GM18870 (cell line): ENCODE measurements at regions not wholly inside any gene's neighbourhood (a gene's known extent, or its start where the extent isn't known, plus 50 kb on each side); places are given as distances from the start of the nearest gene placed in this dataset.
"Not testable (repeated sequence)": the region's sequence is repeated elsewhere in the genome, so short reads cannot be mapped to it uniquely, and the experiment has no call there.

Experiments used
- ATAC-seq: cut with Tn5 transposase; IDR thresholded peaks from one replicate; pipeline ENCODE4 v1.9.1; 2021; ENCODE audit warnings: moderate library complexity; ENCODE audit not compliant: unreplicated experiment

- ATAC-seq, result no peak
Measured at GRCh38 chr1:38201431-38201830, 154.8 kb upstream of the POU3F1 start.

DNA sequence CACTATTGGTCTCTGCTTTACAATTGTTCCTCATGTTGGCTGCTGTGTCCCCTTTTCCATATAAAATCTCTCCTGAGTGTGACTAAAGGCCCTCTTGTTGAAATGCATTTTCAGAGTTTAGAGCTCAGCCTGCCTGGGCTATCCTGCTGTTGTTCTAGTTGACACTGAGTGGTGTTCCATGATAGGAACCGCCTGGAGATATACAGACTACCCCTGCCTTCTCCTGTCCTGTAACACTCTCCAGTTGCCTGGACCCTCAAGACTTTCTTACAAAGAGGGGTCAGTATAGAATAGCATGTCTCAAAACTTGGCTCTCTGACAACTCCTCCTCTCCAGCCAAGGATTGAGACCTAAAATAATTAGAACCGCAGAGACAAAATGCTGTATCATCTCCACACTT is 152.0 kb upstream of the POU3F1 start:
- ATAC-seq, result no peak

GRCh38 chr1:38198099-38198498 is 151.5 kb upstream of the POU3F1 start:
- no peak for ATAC-seq

DNA sequence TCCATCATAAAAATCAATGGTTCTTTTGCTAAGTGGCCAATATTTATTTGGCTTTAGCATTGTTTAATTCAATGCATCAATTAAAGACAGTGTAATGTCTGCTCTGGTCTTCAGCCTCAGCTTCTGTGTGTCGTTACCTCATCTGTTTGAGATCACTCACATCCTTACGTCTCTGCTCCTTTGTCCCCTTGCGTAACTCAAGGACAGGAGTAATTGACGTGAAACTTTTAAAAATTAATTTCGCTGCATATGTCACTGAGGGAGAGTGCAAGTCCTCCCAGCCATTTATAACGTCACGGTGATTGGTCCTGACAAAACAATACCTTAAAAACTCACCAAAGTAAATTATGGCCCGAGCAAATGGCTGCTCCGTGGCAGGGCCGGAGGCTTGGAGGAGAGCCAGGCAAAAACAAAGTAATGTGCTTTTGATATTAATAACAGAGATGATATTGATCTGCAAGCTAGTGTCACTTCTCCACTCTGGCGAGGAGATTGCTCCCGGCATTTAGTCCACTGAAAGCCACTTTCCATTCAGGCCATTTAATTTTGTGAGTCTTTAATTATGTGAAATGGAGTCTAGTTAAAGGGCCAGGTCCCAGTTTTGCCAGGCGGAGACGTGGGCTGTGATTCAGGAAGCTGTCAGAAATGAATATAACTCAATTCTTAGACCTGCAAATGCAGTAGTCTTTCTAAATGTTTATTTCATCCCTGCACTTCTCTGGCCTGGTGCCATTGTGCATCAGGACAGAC is 150.9 kb upstream of the POU3F1 start:
- ATAC-seq, result no peak

DNA sequence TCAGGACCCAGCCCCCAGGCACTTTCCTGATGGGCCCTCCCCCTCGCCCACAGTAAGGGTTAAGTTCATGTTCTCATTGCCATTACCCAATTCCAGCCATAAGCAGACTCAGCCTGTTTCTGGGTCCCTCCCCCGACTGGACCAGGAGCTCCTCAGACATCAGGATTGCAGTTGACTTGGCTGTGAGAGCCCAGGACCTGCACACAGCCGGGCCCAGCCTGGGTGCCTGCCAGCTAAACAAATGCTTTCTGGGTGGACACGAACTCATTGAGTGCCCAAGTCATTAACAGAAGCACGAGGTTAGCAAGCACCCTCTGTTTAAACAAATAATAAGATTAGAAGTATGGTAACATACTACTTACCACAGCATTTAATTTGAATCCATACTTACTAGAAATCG is 147.9 kb upstream of the POU3F1 start:
- no peak for ATAC-seq

DNA sequence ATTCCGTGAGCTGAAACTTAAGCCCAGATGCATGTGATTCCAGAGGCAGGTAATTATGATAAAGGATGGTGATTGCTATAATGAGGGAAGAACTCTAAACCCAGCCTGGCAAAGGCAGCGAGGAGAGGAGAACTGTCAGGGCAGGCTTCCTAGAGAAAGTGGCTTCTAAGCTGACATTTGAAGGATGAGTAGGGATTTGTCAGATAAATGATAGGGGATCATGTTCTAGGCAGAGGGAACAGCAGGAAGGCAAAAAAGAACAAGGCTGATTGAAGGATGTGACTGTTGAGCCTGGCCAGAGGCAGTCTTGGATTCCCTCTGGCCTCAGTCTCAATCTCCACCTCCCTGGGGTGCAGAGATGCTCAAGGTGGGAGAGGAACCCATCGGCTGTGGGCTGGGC is 146.4 kb upstream of the POU3F1 start:
- ATAC-seq, result no peak

DNA sequence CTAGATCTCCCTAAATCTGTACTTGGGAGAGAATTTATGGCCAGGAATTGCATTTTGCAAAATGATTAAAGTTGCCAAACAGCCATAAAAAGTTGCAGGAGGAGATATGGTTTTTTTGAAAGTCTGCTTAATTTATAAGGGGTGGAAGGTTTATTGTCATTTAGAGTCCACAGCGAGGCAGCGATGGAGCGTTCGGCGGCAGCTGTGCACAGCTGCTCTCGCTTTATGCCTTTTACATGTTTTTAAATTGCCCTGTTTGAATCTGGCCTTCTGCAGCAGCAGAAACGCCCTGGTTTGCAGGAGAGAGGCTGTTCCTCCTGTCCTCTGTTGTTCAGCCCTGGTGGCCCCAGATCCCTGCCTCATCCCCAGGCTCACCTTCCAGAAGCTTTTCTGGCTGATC is 144.9 kb upstream of the POU3F1 start:
- ATAC-seq, result no peak

DNA sequence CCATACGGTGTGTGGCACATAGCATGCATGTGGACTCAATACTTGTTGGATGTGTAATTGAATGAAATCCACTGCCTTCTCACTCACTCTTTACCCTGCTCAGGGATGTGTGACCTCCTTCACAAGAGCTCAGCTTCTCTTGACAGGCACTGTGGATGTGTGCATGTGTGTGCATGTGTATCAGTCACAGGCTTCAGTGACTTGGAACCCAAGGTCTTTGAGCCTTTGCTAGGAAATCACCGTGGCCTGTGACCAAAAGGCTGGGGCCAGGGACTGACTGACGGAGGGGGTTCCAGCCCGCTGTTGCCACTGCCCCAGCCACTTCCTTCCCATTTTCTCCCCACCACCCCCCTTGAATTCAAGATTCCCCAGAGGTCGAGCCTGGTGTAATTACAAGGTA is 144.4 kb upstream of the POU3F1 start:
- no peak for ATAC-seq

DNA sequence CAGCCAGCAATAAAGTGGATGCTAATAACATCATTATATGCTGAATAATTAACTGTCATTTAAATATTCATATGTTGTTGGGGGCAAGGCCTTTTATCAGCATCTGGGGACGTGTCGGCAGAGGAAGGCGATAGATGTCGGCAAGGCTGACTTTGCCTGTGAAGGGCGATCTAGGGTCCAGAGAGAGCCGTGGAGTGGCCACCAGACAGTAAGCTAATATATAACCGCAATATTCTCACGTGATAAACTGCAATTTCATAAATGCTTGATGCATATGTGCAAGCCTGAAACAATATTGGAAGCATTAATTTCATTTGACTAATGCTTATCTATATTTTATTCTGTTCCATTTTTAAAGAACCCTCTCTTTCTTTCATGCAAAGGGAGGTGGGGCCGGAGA is 141.0 kb upstream of the POU3F1 start:
- no peak for ATAC-seq

DNA sequence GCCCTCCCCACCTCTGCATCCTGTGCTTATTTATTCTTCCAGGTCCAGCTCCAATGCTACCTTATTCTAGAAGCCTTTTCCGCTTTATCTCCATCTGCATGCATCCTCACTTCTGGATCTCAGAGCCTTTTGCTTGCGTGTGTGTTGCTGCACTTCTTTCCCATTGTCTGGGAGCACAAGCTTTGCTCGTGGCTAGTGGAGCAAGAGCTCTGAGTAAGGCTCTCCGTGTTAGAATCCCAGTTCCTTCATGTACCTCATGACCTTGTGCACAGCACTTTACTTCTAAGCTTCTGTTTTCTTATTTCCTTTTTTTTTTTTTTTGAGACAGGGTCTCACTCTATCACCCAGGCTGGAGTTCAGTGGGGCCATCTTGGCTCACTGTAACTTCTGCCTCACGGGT is 140.0 kb upstream of the POU3F1 start:
- no peak for ATAC-seq

GRCh38 chr1:38185913-38186312 is 139.3 kb upstream of the POU3F1 start:
- no peak for ATAC-seq

GRCh38 chr1:38183747-38184146 is 137.2 kb upstream of the POU3F1 start:
- no peak for ATAC-seq

GRCh38 chr1:38183096-38183495 is 136.5 kb upstream of the POU3F1 start:
- ATAC-seq, result no peak

DNA sequence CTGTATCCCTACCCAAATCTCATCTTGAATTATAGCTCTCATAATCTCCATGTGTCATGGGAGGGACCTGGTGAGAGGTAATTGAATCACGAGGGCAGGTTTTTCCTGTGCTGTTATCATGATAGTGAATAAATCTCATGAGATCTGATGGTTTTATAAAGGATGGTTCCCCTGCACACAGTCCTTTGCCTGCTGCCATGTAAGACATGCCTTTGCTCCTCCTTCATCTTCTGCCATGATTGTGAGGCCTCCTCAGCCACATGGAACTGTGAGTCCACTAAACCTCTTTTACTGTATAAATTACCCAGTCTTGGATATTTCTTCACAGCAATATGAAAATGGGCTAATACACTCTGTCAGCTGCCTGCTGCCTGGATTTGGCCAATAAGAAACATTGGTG is 133.8 kb upstream of the POU3F1 start:
- not testable (repeated sequence) for ATAC-seq

DNA sequence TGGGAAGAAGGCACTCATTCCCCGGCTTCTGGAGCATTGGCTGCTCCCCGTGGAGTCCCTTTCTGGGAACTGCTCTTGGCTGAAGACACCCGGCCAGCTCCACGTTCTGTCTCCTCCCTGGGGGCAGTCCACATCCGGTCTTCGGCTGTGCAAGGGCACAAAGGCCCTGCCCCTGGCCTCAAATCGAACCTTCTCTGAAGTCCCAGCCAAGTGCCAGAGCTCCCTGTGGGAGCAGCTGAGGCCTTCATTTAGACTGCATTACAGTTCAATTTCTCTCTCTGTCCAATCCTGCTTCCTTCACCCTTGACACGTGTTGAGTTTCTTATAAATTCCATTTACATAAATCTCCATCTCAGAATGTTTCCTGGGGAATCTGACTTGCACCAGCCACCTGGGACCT is 132.9 kb upstream of the POU3F1 start:
- no peak for ATAC-seq

DNA sequence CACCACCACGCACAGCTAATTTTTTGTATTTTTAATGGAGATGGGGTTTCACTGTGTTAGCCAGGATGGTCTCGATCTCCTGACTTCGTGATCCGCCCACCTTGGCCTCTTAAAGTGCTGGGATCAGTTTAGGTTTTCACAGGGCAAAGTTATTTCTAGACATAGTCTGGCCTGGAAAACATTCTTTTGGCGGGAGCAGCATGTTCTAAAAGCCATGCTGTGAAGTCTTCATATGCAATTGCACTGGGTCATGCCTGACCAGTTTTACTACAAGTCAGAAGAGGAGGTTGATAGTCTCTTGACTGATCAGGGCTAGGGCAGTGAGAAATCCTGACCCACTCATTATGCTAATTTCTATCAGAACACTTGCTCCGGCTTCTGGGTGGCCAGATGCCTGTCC is 131.6 kb upstream of the POU3F1 start:
- ATAC-seq, result no peak

GRCh38 chr1:38175121-38175520 is 128.5 kb upstream of the POU3F1 start:
- no peak for ATAC-seq

- ATAC-seq, result peak; percentile 11
Measured at GRCh38 chr1:38173848-38174247, 127.3 kb upstream of the POU3F1 start.

DNA sequence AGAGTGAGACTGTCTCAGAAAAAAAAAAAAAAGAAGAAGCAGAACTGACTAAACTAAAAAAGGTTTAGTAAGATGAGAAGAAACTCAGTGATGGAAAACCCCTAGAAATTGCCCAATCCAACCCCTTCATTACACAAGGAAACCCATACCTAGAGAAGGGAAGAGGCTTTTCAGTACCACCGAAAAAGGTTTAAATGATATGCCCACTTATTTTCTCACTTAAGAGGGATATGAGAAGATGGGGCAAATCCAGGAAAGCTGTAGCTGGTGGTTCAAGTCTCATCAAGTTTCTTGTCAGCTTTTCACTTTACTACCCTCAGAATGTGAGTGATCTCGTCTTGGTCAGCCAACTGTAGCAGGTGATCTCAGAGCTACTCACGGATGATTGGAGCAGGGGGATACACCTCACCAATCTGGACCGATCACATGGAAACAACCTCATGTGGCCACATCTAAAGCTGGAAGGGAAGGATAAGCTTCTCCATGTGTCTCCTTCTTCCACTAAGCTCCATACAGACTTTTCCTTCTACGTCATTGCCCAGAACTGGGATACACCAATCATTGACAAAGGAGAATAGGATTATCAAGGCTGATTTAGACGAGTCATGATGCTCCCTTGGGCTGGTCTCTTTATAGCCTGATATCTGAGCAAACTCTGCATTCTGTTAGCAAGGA is 126.7 kb upstream of the POU3F1 start:
- peak; percentile 46 for ATAC-seq

DNA sequence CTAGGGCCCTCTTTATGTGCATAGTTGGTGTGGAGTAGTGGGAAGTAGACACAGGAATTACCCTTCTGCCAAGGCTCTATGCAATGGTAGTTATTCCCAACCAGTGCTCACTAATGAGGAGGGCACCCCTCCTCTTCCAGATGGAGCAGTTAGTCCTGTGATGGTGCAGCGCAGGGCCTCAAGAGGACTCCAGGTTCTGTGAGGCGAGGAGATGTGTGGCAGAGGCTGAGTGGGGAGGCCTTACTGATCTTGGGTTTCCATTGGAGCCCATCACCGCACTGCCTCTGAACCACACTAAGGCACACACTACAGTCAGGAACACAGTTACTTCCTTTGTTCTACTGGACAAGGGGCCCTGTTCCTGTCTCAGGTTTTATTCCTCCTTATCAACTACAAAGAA is 122.5 kb upstream of the POU3F1 start:
- no peak for ATAC-seq

GRCh38 chr1:38168365-38168764 is 121.8 kb upstream of the POU3F1 start:
- ATAC-seq, result no peak

- ATAC-seq, result no peak
Measured at GRCh38 chr1:38166461-38166860, 119.9 kb upstream of the POU3F1 start.
